WERI-Rb-1 (cell line): ENCODE measurements at regions not wholly inside any gene's neighbourhood (a gene's known extent, or its start where the extent isn't known, plus 50 kb on each side); places are given as distances from the start of the nearest gene placed in this dataset.

ENCODE experiments used
- DNase-seq: peaks from one replicate; pipeline ENCODE4 v3.0.0-alpha.2; 2020
- H3K27ac ChIP-seq: fragments of 250-450 bp; sonication (Bioruptor Pico); 2 replicates; pipeline ENCODE4 v1.5.1; 2020; ENCODE audit warnings: mild to moderate bottlenecking, moderate library complexity
- H3K27me3 ChIP-seq: fragments of 250-450 bp; sonication (Bioruptor Pico); 2 replicates; pipeline ENCODE4 v1.5.1; 2021; ENCODE audit warnings: mild to moderate bottlenecking, low read depth, moderate library complexity; ENCODE audit not compliant: insufficient read depth, severe bottlenecking
- H3K36me3 ChIP-seq: fragments of 250-450 bp; sonication (Bioruptor Pico); 2 replicates; pipeline ENCODE4 v1.5.1; 2020; ENCODE audit warnings: mild to moderate bottlenecking, moderate library complexity
- H3K4me3 ChIP-seq: 2 replicates; pipeline ENCODE4 v1.5.1; 2011; ENCODE audit warnings: low read depth, mild to moderate bottlenecking, control low read depth, low read length
- H3K9me3 ChIP-seq: fragments of 250-450 bp; sonication (Bioruptor Pico); 2 replicates; pipeline ENCODE4 v1.5.1; 2021; ENCODE audit warnings: mild to moderate bottlenecking, moderate library complexity; ENCODE audit not compliant: severe bottlenecking
- TF ChIP-seq, protein P1 (sequence below): IDR thresholded peaks from 2 replicates; pipeline ENCODE4 v1.5.1; 2011; ENCODE audit warnings: low read depth, mild to moderate bottlenecking, control low read depth, inconsistent platforms, low read length

DNA sequence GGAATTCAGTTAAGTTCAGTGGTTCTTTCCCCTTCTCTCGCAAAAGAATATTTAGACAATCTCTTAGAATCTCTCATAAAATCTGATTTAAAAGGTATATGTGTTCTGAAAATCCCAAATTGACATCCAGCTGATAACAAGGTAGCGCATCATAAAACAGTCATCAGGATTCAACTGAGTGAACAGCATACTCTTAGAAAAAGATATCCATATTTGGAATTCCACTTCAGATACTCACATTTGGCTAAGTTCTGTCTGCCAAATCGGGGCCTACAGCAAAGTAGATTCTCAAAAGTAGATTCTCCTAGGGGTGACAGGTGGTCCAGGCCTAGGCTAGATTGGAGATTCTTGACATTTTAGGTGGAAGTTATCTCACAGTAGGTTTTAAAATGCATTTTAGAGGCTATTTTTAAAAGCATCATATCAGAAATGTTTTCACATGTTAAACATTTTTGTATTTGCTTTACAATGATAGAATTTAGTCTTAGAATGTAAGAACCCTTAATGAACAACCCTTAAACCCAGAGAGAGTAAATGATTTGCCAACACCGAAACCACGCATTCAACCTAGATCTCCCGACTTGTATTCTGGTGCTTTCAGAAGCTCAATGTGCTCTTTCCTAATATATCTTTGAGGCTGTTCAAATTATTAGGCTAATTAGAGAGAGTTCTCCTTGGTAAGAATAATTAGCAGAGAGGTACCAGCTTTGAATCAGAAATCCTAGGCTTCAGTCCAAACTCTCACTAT lies 318.9 kb downstream of the LMO4 start:
- Histone ChIP-seq H3K9me3 (no peaks in the 10 kb centered on the region), H3K27ac (no peak overlapping the region), H3K4me3 (no peak overlapping the region), H3K27me3 (no peaks in the 10 kb centered on the region), H3K36me3 (no peaks in the 10 kb centered on the region)
- TF ChIP-seq, protein P1, sequence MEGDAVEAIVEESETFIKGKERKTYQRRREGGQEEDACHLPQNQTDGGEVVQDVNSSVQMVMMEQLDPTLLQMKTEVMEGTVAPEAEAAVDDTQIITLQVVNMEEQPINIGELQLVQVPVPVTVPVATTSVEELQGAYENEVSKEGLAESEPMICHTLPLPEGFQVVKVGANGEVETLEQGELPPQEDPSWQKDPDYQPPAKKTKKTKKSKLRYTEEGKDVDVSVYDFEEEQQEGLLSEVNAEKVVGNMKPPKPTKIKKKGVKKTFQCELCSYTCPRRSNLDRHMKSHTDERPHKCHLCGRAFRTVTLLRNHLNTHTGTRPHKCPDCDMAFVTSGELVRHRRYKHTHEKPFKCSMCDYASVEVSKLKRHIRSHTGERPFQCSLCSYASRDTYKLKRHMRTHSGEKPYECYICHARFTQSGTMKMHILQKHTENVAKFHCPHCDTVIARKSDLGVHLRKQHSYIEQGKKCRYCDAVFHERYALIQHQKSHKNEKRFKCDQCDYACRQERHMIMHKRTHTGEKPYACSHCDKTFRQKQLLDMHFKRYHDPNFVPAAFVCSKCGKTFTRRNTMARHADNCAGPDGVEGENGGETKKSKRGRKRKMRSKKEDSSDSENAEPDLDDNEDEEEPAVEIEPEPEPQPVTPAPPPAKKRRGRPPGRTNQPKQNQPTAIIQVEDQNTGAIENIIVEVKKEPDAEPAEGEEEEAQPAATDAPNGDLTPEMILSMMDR: no peak
- DNase-seq: no peak

DNA sequence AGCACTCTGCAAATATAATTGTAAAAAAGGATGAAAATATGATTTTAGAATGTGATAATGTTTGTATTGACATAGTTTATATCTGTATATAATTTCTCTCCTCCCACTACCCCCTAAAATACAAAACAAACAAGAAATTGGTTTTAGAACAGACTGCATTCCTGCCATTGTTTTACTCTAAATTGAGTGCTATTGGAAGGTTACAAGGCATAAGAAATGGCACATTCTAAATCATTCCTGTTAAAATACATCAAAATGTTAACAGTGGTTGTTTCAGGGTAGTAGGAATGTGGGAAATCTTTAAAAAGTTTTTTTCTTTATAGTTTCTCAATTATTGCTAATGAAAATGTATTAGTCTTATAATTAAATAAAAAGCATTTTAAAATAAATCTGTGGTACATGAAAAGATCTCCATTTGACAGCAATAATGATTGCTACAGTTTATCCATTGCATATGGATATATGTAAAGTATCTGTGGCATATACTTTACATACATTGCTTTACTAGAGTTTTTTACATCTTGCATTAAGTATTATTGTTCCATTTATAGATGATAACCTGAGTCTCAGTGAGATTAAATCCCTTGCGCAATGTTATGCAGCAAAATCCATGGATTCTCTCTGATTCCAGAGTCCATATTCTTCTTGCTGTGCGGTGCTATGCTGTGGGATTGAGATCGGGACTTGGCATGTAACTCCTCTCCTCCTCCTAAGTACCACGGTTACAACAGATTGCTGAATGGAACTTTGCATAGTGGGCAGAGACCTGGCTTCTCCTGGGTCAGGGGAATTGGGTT lies 319.8 kb downstream of the LMO4 start:
- Histone ChIP-seq H3K4me3 (no peak overlapping the region), H3K27me3 (no peaks in the 10 kb centered on the region), H3K27ac (no peak overlapping the region), H3K36me3 (no peaks in the 10 kb centered on the region), H3K9me3 (no peaks in the 10 kb centered on the region)
- DNase-seq: no peak
- TF ChIP-seq, protein P1: no peak

DNA sequence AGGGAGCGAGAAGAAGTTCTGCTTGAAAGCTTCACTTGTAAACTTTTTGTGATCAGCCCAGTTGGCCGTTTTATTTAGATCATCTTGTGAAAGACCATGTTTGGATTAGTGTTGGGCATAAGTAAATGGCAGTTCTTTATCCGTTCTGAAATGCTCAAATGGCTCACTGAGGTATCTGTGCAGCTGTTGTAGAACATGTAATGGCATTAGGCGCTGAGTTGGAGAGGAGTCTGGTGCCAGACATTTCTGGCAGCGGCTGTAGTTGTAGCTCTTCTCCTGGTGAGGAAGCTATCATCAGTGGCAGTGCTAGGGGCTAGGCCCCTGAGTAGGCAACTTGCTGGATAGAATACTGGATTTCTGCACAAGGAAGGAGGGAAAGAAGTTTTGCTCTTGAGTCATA lies 321.6 kb downstream of the LMO4 start:
- no peak for DNase-seq
- no peaks in the 10 kb centered on the region for H3K36me3 ChIP-seq
- TF ChIP-seq, protein P1: no peak
- no peaks in the 10 kb centered on the region for H3K27me3 ChIP-seq
- no peak overlapping the region for H3K4me3 ChIP-seq
- no peak overlapping the region for H3K27ac ChIP-seq
- no peaks in the 10 kb centered on the region for H3K9me3 ChIP-seq

DNA sequence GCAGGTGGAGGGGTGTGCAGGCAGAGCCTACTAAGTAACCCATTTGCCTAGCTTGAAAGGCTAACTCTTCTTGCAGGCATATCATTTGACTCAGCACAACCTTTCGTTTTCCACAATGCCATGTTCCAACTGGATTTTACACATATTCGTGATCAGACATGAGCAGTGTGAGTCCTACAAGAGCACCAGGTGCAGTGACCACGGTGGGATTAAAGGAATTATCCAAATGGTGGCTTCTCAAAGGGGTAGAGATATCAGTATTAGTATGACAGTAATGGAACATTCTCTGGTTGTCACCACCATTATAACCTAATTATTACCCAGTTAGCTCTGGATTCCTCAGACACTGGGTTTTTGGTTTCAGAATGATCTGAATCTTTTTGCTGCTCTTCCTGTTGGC lies 323.5 kb downstream of the LMO4 start:
- Histone ChIP-seq H3K27ac (no peak overlapping the region), H3K27me3 (no peaks in the 10 kb centered on the region), H3K36me3 (no peaks in the 10 kb centered on the region), H3K4me3 (no peak overlapping the region), H3K9me3 (no peaks in the 10 kb centered on the region)
- TF ChIP-seq, protein P1: no peak
- DNase-seq: no peak

DNA sequence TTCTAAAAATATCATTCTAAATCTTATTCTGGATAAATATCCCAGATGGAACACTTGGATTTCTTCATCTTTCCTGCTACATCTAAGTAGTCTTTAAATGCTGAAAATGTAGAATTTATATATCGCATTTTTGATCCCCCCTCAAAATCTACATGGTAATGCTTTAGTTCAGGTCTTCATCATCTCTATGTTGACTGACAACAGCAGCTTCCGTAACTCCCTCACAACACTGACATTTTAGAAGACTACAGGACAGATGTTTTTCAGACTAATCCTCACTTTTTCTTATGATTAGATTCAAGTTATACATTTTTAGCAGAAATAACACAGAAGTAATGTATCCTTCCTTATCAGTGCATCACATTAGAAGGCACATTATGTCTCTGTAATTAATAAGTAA lies 336.5 kb downstream of the LMO4 start:
- Histone ChIP-seq H3K36me3 (no peaks in the 10 kb centered on the region), H3K27me3 (no peaks in the 10 kb centered on the region), H3K4me3 (no peak overlapping the region), H3K27ac (no peak overlapping the region), H3K9me3 (peaks cover 2% of the 10 kb centered on the region)
- no peak for DNase-seq
- TF ChIP-seq, protein P1: no peak
